ENCODE measurements at regions not wholly inside any gene's neighbourhood (a gene's known extent, or its start where the extent isn't known, plus 50 kb on each side); places are given as distances from the start of the nearest gene placed in this dataset.

GRCh38 chr3:59186725-59187124 is 136.9 kb upstream of the CFAP20DC start:
- TF ChIP-seq EP300 (IDR thresholded peaks at IDR 0.05) = no peak
- no peak for TF ChIP-seq CTCF (IDR thresholded peaks at IDR 0.05)
- no peak for TF ChIP-seq POLR2A (IDR thresholded peaks at IDR 0.05)
